Activated CD4-positive, alpha-beta memory T cell treated with anti-CD3 and anti-CD28 coated beads for 36 hours (primary cell): ENCODE measurements at regions not wholly inside any gene's neighbourhood (a gene's known extent, or its start where the extent isn't known, plus 50 kb on each side); places are given as distances from the start of the nearest gene placed in this dataset.
"Not testable (repeated sequence)": the region's sequence is repeated elsewhere in the genome, so short reads cannot be mapped to it uniquely, and the experiment has no call there.

Experiments
- CTCF ChIA-PET: fragments of 350-600 bp; sonication (Branson Sonifier 250); formaldehyde crosslinking; loops from one replicate; lab custom pipeline; 2021; ENCODE audit warnings: antibody characterized with exemption, inconsistent platforms; lab: Charles Lee
- POLR2A ChIA-PET: fragments of 350-600 bp; sonication (Branson Sonifier 250); formaldehyde crosslinking; loops from one replicate; lab custom pipeline; 2021; ENCODE audit warnings: antibody characterized with exemption; lab: Charles Lee
- DNase-seq: peaks from one replicate; pipeline ENCODE4 v3.0.0-alpha.2; 2020
- H3K27ac Mint-ChIP-seq: one replicate; pipeline ENCODE4 v1.8.0; 2021; ENCODE audit warnings: mixed read lengths
- H3K27me3 Mint-ChIP-seq: one replicate; pipeline ENCODE4 v1.8.0; 2021; ENCODE audit warnings: mixed read lengths
- H3K36me3 Mint-ChIP-seq: one replicate; pipeline ENCODE4 v1.8.0; 2021; ENCODE audit warnings: mixed read lengths
- H3K4me1 Mint-ChIP-seq: one replicate; pipeline ENCODE4 v1.8.0; 2021; ENCODE audit warnings: low read depth, mixed read lengths
- H3K4me3 Mint-ChIP-seq: one replicate; pipeline ENCODE4 v1.8.0; 2021; ENCODE audit warnings: mild to moderate bottlenecking, mixed read lengths
- H3K9me3 Mint-ChIP-seq: one replicate; pipeline ENCODE4 v1.8.0; 2021; ENCODE audit warnings: mixed read lengths
- intact Hi-C: fragments of 100-400 bp; cut with micrococcal nuclease; formaldehyde crosslinking; loops from one replicate; pipeline ENCODE4 v1.15.1; 2023

- ChIA-PET CTCF (interaction anchor here (0.6 kb wide), 1 partner anchor 238 kb away, joined by 3 read pairs; no protein-coding TSS in a partner anchor), POLR2A (no interaction called here)
- intact Hi-C loops = no loop called here
- Mint-ChIP-seq H3K27me3 (peaks cover 1% of the 10 kb centered on the region), H3K27ac (no peak overlapping the region), H3K9me3 (no peaks in the 10 kb centered on the region), H3K4me1 (peaks cover 2% of the 10 kb centered on the region), H3K36me3 (no peaks in the 10 kb centered on the region), H3K4me3 (no peak overlapping the region)
- no peak for DNase-seq
These were observed 97.2 kb upstream of the BASP1 start for GRCh38 chr5:17120209-17120608.

GRCh38 chr5:17121776-17122175 lies 95.7 kb upstream of the BASP1 start:
- no peak for DNase-seq
- POLR2A ChIA-PET = no interaction called here
- no peak overlapping the region for H3K27ac Mint-ChIP-seq

GRCh38 chr5:17123010-17123409 lies 94.4 kb upstream of the BASP1 start:
- POLR2A ChIA-PET = no interaction called here
- H3K27ac Mint-ChIP-seq = no peak overlapping the region
- intact Hi-C loops = no loop called here

More at GRCh38 chr5:17121776-17122175, 95.7 kb upstream of the BASP1 start:
- no peaks in the 10 kb centered on the region for H3K9me3 Mint-ChIP-seq
- H3K36me3 Mint-ChIP-seq = no peaks in the 10 kb centered on the region
- intact Hi-C loops = no loop called here
- no peak overlapping the region for H3K4me3 Mint-ChIP-seq
- H3K4me1 Mint-ChIP-seq = peaks cover 2% of the 10 kb centered on the region
- CTCF ChIA-PET = interaction anchor here (1.0 to 1.4 kb wide), 2 partner anchors 9 to 331 kb away, joined by 3 read pairs; no protein-coding TSS in a partner anchor
- H3K27me3 Mint-ChIP-seq = peaks cover 1% of the 10 kb centered on the region

GRCh38 chr5:17123773-17124172 lies 93.7 kb upstream of the BASP1 start:
- DNase-seq, POLR2A ChIA-PET, H3K27ac Mint-ChIP-seq, H3K27me3 Mint-ChIP-seq, H3K36me3 Mint-ChIP-seq, H3K4me3 Mint-ChIP-seq, intact Hi-C loops, H3K9me3 Mint-ChIP-seq, CTCF ChIA-PET, H3K4me1 Mint-ChIP-seq: not testable (repeated sequence)

More at GRCh38 chr5:17123010-17123409, 94.4 kb upstream of the BASP1 start:
- Mint-ChIP-seq H3K4me3 (no peak overlapping the region), H3K9me3 (no peaks in the 10 kb centered on the region), H3K27me3 (peaks cover 1% of the 10 kb centered on the region), H3K36me3 (no peaks in the 10 kb centered on the region), H3K4me1 (peaks cover 2% of the 10 kb centered on the region)
- CTCF ChIA-PET = no interaction called here
- no peak for DNase-seq

GRCh38 chr5:17127743-17128231 lies 89.6 kb upstream of the BASP1 start:
- intact Hi-C loops = no loop called here
- no peaks in the 10 kb centered on the region for H3K9me3 Mint-ChIP-seq
- no peaks in the 10 kb centered on the region for H3K36me3 Mint-ChIP-seq
- peaks cover 6% of the 10 kb centered on the region for H3K4me1 Mint-ChIP-seq
- ChIA-PET POLR2A (no interaction called here), CTCF (no interaction called here)
- H3K27me3 Mint-ChIP-seq = peaks cover 11% of the 10 kb centered on the region
- no peak overlapping the region for H3K4me3 Mint-ChIP-seq
- no peak for DNase-seq
- no peak overlapping the region for H3K27ac Mint-ChIP-seq

GRCh38 chr5:17129093-17129849 lies 88.2 kb upstream of the BASP1 start:
- no peak for DNase-seq
- H3K27ac Mint-ChIP-seq = no peak overlapping the region
- H3K9me3 Mint-ChIP-seq = no peaks in the 10 kb centered on the region
- POLR2A ChIA-PET = no interaction called here
- peaks cover 6% of the 10 kb centered on the region for H3K4me1 Mint-ChIP-seq
- peaks cover 13% of the 10 kb centered on the region for H3K27me3 Mint-ChIP-seq
- CTCF ChIA-PET = interaction anchor here (0.6 kb wide), 1 partner anchor 153 kb away, joined by 3 read pairs; no protein-coding TSS in a partner anchor
- H3K4me3 Mint-ChIP-seq = no peak overlapping the region
- intact Hi-C loops = no loop called here
- H3K36me3 Mint-ChIP-seq = no peaks in the 10 kb centered on the region

- DNase-seq, H3K9me3 Mint-ChIP-seq, H3K4me1 Mint-ChIP-seq, H3K36me3 Mint-ChIP-seq, H3K27ac Mint-ChIP-seq, H3K4me3 Mint-ChIP-seq, intact Hi-C loops, POLR2A ChIA-PET: not testable (repeated sequence)
- CTCF ChIA-PET = interaction anchor here (0.8 to 2.8 kb wide), 2 partner anchors 126 to 339 kb away, joined by 3 to 16 read pairs; no protein-coding TSS in a partner anchor
- peaks cover 13% of the 10 kb centered on the region for H3K27me3 Mint-ChIP-seq
These were observed 87.1 kb upstream of the BASP1 start for GRCh38 chr5:17130302-17130701.

- CTCF ChIA-PET = interaction anchor here (0.6 to 2.8 kb wide), 15 partner anchors 17 to 515 kb away, joined by 3 to 16 read pairs (median 4); no protein-coding TSS in a partner anchor
- DNase-seq = no peak
- no peaks in the 10 kb centered on the region for H3K36me3 Mint-ChIP-seq
- H3K4me1 Mint-ChIP-seq = peaks cover 6% of the 10 kb centered on the region
- no peaks in the 10 kb centered on the region for H3K9me3 Mint-ChIP-seq
- H3K27me3 Mint-ChIP-seq = peaks cover 13% of the 10 kb centered on the region
- POLR2A ChIA-PET = no interaction called here
- no peak overlapping the region for H3K4me3 Mint-ChIP-seq
- intact Hi-C loops = loop anchor here (1.0 kb wide), 2 partner anchors 198 to 341 kb away; no protein-coding TSS in a partner anchor
- no peak overlapping the region for H3K27ac Mint-ChIP-seq
These were observed 84.9 kb upstream of the BASP1 start for GRCh38 chr5:17132444-17133083.

GRCh38 chr5:17135050-17135449 lies 82.4 kb upstream of the BASP1 start:
- Mint-ChIP-seq H3K4me1 (peaks cover 6% of the 10 kb centered on the region), H3K27me3 (peaks cover 13% of the 10 kb centered on the region), H3K27ac (no peak overlapping the region), H3K4me3 (no peak overlapping the region), H3K9me3 (no peaks in the 10 kb centered on the region), H3K36me3 (no peaks in the 10 kb centered on the region)
- ChIA-PET POLR2A (no interaction called here), CTCF (interaction anchor here (1.4 kb wide), 1 partner anchor 344 kb away, joined by 3 read pairs; no protein-coding TSS in a partner anchor)
- intact Hi-C loops = no loop called here
- DNase-seq = no peak

- no peak overlapping the region for H3K4me3 Mint-ChIP-seq
- no peaks in the 10 kb centered on the region for H3K36me3 Mint-ChIP-seq
- H3K9me3 Mint-ChIP-seq = no peaks in the 10 kb centered on the region
- ChIA-PET POLR2A (no interaction called here), CTCF (no interaction called here)
- intact Hi-C loops = no loop called here
- no peaks in the 10 kb centered on the region for H3K27me3 Mint-ChIP-seq
- no peak overlapping the region for H3K27ac Mint-ChIP-seq
- no peak for DNase-seq
- H3K4me1 Mint-ChIP-seq = no peaks in the 10 kb centered on the region
These were observed 74.1 kb upstream of the BASP1 start for GRCh38 chr5:17143335-17143734.

GRCh38 chr5:17146280-17146841 lies 71.1 kb upstream of the BASP1 start:
- H3K27ac Mint-ChIP-seq = no peak overlapping the region
- H3K36me3 Mint-ChIP-seq = no peaks in the 10 kb centered on the region
- no peaks in the 10 kb centered on the region for H3K9me3 Mint-ChIP-seq
- ChIA-PET POLR2A (no interaction called here), CTCF (no interaction called here)
- H3K4me3 Mint-ChIP-seq = no peak overlapping the region
- no peaks in the 10 kb centered on the region for H3K4me1 Mint-ChIP-seq
- intact Hi-C loops = no loop called here
- no peaks in the 10 kb centered on the region for H3K27me3 Mint-ChIP-seq
- DNase-seq = no peak

GRCh38 chr5:17147170-17147569 lies 70.3 kb upstream of the BASP1 start:
- H3K36me3 Mint-ChIP-seq = no peaks in the 10 kb centered on the region
- H3K27me3 Mint-ChIP-seq = no peaks in the 10 kb centered on the region
- no peak for DNase-seq
- intact Hi-C loops = no loop called here
- H3K4me3 Mint-ChIP-seq = no peak overlapping the region
- no peak overlapping the region for H3K27ac Mint-ChIP-seq
- no peaks in the 10 kb centered on the region for H3K9me3 Mint-ChIP-seq
- ChIA-PET CTCF (no interaction called here), POLR2A (no interaction called here)
- no peaks in the 10 kb centered on the region for H3K4me1 Mint-ChIP-seq
